ENCODE measurements at regions not wholly inside any gene's neighbourhood (a gene's known extent, or its start where the extent isn't known, plus 50 kb on each side); places are given as distances from the start of the nearest gene placed in this dataset.

- ChIA-PET POLR2A (no interaction called here), CTCF (no interaction called here)
- TF ChIP-seq CTCF (IDR thresholded peaks at IDR 0.05), result no peak
- H3K36me3 Mint-ChIP-seq (ENCODE audit: low read depth), result no peaks in the 10 kb centered on the region
- DNase-seq, result no peak
- intact Hi-C loops (cut with micrococcal nuclease), result no loop called here
- H3K27me3 Mint-ChIP-seq, result peaks cover 4% of the 10 kb centered on the region
- H3K4me1 Mint-ChIP-seq, result peaks cover 9% of the 10 kb centered on the region
- H3K9me3 Mint-ChIP-seq, result no peaks in the 10 kb centered on the region
- ATAC-seq (ENCODE audit: low read depth), result no peak
- H3K4me3 Mint-ChIP-seq, result no peak overlapping the region
- no peak overlapping the region for H3K27ac Mint-ChIP-seq
These were observed 226.9 kb downstream of the CEMIP2 start for GRCh38 chr9:71541436-71541835.

DNA sequence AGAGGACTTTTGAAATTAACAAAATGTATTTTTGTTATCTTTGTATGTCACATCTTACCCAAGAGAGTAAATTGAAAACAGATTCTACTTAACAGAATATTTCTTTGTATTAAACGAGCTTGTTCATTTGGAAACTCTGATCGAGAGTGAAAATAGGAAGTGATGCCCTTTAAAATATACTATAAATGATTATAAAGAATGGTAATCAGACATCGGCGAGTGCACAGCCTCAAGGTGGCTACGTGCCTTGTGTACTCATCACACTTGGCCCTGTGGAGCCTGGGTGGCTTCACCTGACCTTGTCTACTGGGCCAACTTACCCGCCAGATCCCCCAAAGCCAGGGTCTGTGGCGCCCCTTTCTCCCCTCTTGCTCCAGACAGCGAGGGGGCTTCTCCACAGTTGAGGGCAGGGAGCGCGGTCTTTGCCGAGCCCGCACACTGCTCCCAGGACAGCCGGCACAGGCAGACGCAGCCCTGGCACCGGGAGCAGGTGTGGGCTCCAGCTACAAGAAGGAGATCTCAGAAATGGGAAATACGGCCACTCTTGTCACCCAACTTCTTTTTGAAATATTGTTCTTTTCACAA is 243.2 kb downstream of the CEMIP2 start:
- Mint-ChIP-seq H3K36me3 (ENCODE audit: low read depth) (no peaks in the 10 kb centered on the region), H3K4me3 (no peak overlapping the region), H3K4me1 (no peaks in the 10 kb centered on the region), H3K9me3 (no peaks in the 10 kb centered on the region), H3K27me3 (peaks cover 25% of the 10 kb centered on the region), H3K27ac (no peak overlapping the region)
- ATAC-seq (ENCODE audit: low read depth) (no peak), DNase-seq (no peak)
- ChIA-PET CTCF (no interaction called here), POLR2A (no interaction called here)
- no peak for TF ChIP-seq CTCF (IDR thresholded peaks at IDR 0.05)
- intact Hi-C loops (cut with micrococcal nuclease), result loop anchor here (10.0 kb wide), 1 partner anchor 60 kb away; no protein-coding TSS in a partner anchor

GRCh38 chr9:71524516-71524915 is 243.8 kb downstream of the CEMIP2 start:
- Mint-ChIP-seq H3K9me3 (no peaks in the 10 kb centered on the region), H3K4me1 (no peaks in the 10 kb centered on the region), H3K4me3 (no peak overlapping the region), H3K27me3 (peaks cover 26% of the 10 kb centered on the region), H3K36me3 (ENCODE audit: low read depth) (no peaks in the 10 kb centered on the region), H3K27ac (no peak overlapping the region)
- ATAC-seq (ENCODE audit: low read depth) (no peak), DNase-seq (no peak)
- intact Hi-C loops (cut with micrococcal nuclease), result loop anchor here (10.0 kb wide), 1 partner anchor 60 kb away; no protein-coding TSS in a partner anchor
- TF ChIP-seq CTCF (IDR thresholded peaks at IDR 0.05), result no peak
- POLR2A ChIA-PET, result no interaction called here
- CTCF ChIA-PET, result no interaction called here

GRCh38 chr9:71521132-71521531 is 247.2 kb downstream of the CEMIP2 start:
- no peak for DNase-seq
- CTCF ChIA-PET, result no interaction called here
- Mint-ChIP-seq H3K27me3 (peaks cover 19% of the 10 kb centered on the region), H3K9me3 (no peaks in the 10 kb centered on the region), H3K4me3 (no peak overlapping the region), H3K27ac (no peak overlapping the region), H3K4me1 (no peaks in the 10 kb centered on the region), H3K36me3 (ENCODE audit: low read depth) (no peaks in the 10 kb centered on the region)
- no peak for ATAC-seq (ENCODE audit: low read depth)
- intact Hi-C loops (cut with micrococcal nuclease), result loop anchor here (10.0 kb wide), 1 partner anchor 64 kb away; no protein-coding TSS in a partner anchor
- no peak for TF ChIP-seq CTCF (IDR thresholded peaks at IDR 0.05)
- POLR2A ChIA-PET, result no interaction called here

GRCh38 chr9:71519098-71519696 is 249.1 kb downstream of the CEMIP2 start:
- ATAC-seq (ENCODE audit: low read depth) (no peak), DNase-seq (no peak)
- H3K4me1 Mint-ChIP-seq, result no peaks in the 10 kb centered on the region
- H3K27ac Mint-ChIP-seq, result no peak overlapping the region
- peaks cover 14% of the 10 kb centered on the region for H3K27me3 Mint-ChIP-seq
- H3K9me3 Mint-ChIP-seq, result no peaks in the 10 kb centered on the region
- H3K36me3 Mint-ChIP-seq (ENCODE audit: low read depth), result no peaks in the 10 kb centered on the region
- ChIA-PET CTCF (no interaction called here), POLR2A (no interaction called here)
- no peak overlapping the region for H3K4me3 Mint-ChIP-seq
- no peak for TF ChIP-seq CTCF (IDR thresholded peaks at IDR 0.05)
- intact Hi-C loops (cut with micrococcal nuclease), result no loop called here
